Neural progenitor cell (in vitro differentiated cells): ENCODE measurements at regions not wholly inside any gene's neighbourhood (a gene's known extent, or its start where the extent isn't known, plus 50 kb on each side); places are given as distances from the start of the nearest gene placed in this dataset.

Experiments
- CTCF ChIP-seq: fragments of 200-600 bp; sonication (generic); IDR thresholded peaks from 2 replicates; pipeline ENCODE4 v1.5.1; 2017; ENCODE audit warnings: antibody characterized with exemption, mild to moderate bottlenecking
- EZH2 ChIP-seq: fragments of 200-600 bp; sonication (generic); IDR thresholded peaks from 2 replicates; pipeline ENCODE4 v1.6.1; 2017; ENCODE audit warnings: antibody characterized with exemption, mild to moderate bottlenecking, moderate library complexity

GRCh38 chr1:110281363-110282290 is 57.5 kb upstream of the RBM15 start:
- TF ChIP-seq CTCF (no peak), EZH2 (no peak)
